ENCODE measurements at regions not wholly inside any gene's neighbourhood (a gene's known extent, or its start where the extent isn't known, plus 50 kb on each side); places are given as distances from the start of the nearest gene placed in this dataset.

GRCh38 chr11:110892741-110893285, 180.6 kb upstream of the ARHGAP20 start:
- H3K4me1 Mint-ChIP-seq: no peaks in the 10 kb centered on the region

GRCh38 chr11:110891411-110891810, 179.2 kb upstream of the ARHGAP20 start:
- Mint-ChIP-seq H3K36me3 (no peaks in the 10 kb centered on the region), H3K27ac (no peak overlapping the region), H3K4me1 (no peaks in the 10 kb centered on the region), H3K9me3 (ENCODE audit: low read depth) (no peaks in the 10 kb centered on the region), H3K27me3 (peaks cover 5% of the 10 kb centered on the region), H3K4me3 (no peak overlapping the region)
- ATAC-seq (no peak), DNase-seq (no peak)
- CTCF ChIA-PET: no interaction called here

More at GRCh38 chr11:110892741-110893285, 180.6 kb upstream of the ARHGAP20 start:
- CTCF ChIA-PET: no interaction called here
- H3K36me3 Mint-ChIP-seq: no peaks in the 10 kb centered on the region
- H3K4me3 Mint-ChIP-seq: no peak overlapping the region
- ATAC-seq (no peak), DNase-seq (no peak)
- H3K27me3 Mint-ChIP-seq: peaks cover 5% of the 10 kb centered on the region
- no peaks in the 10 kb centered on the region for H3K9me3 Mint-ChIP-seq (ENCODE audit: low read depth)
- no peak overlapping the region for H3K27ac Mint-ChIP-seq

GRCh38 chr11:110890995-110891394, 178.8 kb upstream of the ARHGAP20 start:
- DNase-seq (no peak), ATAC-seq (no peak)
- Mint-ChIP-seq H3K4me1 (no peaks in the 10 kb centered on the region), H3K9me3 (ENCODE audit: low read depth) (no peaks in the 10 kb centered on the region), H3K4me3 (no peak overlapping the region), H3K27me3 (peaks cover 3% of the 10 kb centered on the region), H3K27ac (no peak overlapping the region), H3K36me3 (no peaks in the 10 kb centered on the region)
- CTCF ChIA-PET: no interaction called here

- CTCF ChIA-PET: no interaction called here
- H3K9me3 Mint-ChIP-seq (ENCODE audit: low read depth): no peaks in the 10 kb centered on the region
Measured at GRCh38 chr11:110886288-110886970, 174.2 kb upstream of the ARHGAP20 start.

GRCh38 chr11:110883256-110883655, 171.0 kb upstream of the ARHGAP20 start:
- H3K27ac Mint-ChIP-seq: no peak overlapping the region
- no peak for DNase-seq
- H3K4me3 Mint-ChIP-seq: no peak overlapping the region
- H3K27me3 Mint-ChIP-seq: peaks cover 3% of the 10 kb centered on the region
- no peaks in the 10 kb centered on the region for H3K9me3 Mint-ChIP-seq (ENCODE audit: low read depth)
- no peaks in the 10 kb centered on the region for H3K4me1 Mint-ChIP-seq
- no peak for ATAC-seq
- CTCF ChIA-PET: interaction anchor here (0.6 kb wide), 1 partner anchor 809 kb away, joined by 3 read pairs; no protein-coding TSS in a partner anchor
- H3K36me3 Mint-ChIP-seq: no peaks in the 10 kb centered on the region

More at GRCh38 chr11:110886288-110886970, 174.2 kb upstream of the ARHGAP20 start:
- peaks cover 3% of the 10 kb centered on the region for H3K27me3 Mint-ChIP-seq
- DNase-seq: no peak
- ATAC-seq: no peak
- no peaks in the 10 kb centered on the region for H3K36me3 Mint-ChIP-seq
- no peaks in the 10 kb centered on the region for H3K4me1 Mint-ChIP-seq
- H3K4me3 Mint-ChIP-seq: no peak overlapping the region
- no peak overlapping the region for H3K27ac Mint-ChIP-seq

- no peak overlapping the region for H3K4me3 Mint-ChIP-seq
- no peak for ATAC-seq
- H3K27me3 Mint-ChIP-seq: no peaks in the 10 kb centered on the region
- no peaks in the 10 kb centered on the region for H3K36me3 Mint-ChIP-seq
- H3K27ac Mint-ChIP-seq: no peak overlapping the region
- DNase-seq: no peak
- H3K4me1 Mint-ChIP-seq: no peaks in the 10 kb centered on the region
- CTCF ChIA-PET: no interaction called here
- no peaks in the 10 kb centered on the region for H3K9me3 Mint-ChIP-seq (ENCODE audit: low read depth)
Measured at GRCh38 chr11:110878513-110878912, 166.3 kb upstream of the ARHGAP20 start.

GRCh38 chr11:110874437-110875030, 162.3 kb upstream of the ARHGAP20 start:
- no peaks in the 10 kb centered on the region for H3K27me3 Mint-ChIP-seq
- H3K4me1 Mint-ChIP-seq: no peaks in the 10 kb centered on the region
- H3K27ac Mint-ChIP-seq: no peak overlapping the region
- H3K9me3 Mint-ChIP-seq (ENCODE audit: low read depth): no peaks in the 10 kb centered on the region
- DNase-seq (no peak), ATAC-seq (no peak)
- H3K4me3 Mint-ChIP-seq: no peak overlapping the region
- CTCF ChIA-PET: no interaction called here
- H3K36me3 Mint-ChIP-seq: no peaks in the 10 kb centered on the region

GRCh38 chr11:110873975-110874374, 161.7 kb upstream of the ARHGAP20 start:
- CTCF ChIA-PET: no interaction called here
- ATAC-seq: no peak
- Mint-ChIP-seq H3K4me1 (no peaks in the 10 kb centered on the region), H3K9me3 (ENCODE audit: low read depth) (no peaks in the 10 kb centered on the region), H3K36me3 (no peaks in the 10 kb centered on the region), H3K27me3 (no peaks in the 10 kb centered on the region), H3K27ac (no peak overlapping the region), H3K4me3 (no peak overlapping the region)
- DNase-seq: no peak

GRCh38 chr11:110870816-110871522, 158.7 kb upstream of the ARHGAP20 start:
- Mint-ChIP-seq H3K27ac (no peak overlapping the region), H3K4me1 (no peaks in the 10 kb centered on the region), H3K27me3 (no peaks in the 10 kb centered on the region), H3K36me3 (no peaks in the 10 kb centered on the region), H3K9me3 (ENCODE audit: low read depth) (no peaks in the 10 kb centered on the region), H3K4me3 (no peak overlapping the region)
- ATAC-seq (no peak), DNase-seq (no peak)
- CTCF ChIA-PET: no interaction called here

GRCh38 chr11:110867951-110868350, 155.7 kb upstream of the ARHGAP20 start:
- no peak for ATAC-seq
- no peak overlapping the region for H3K4me3 Mint-ChIP-seq
- no peaks in the 10 kb centered on the region for H3K27me3 Mint-ChIP-seq
- no peak overlapping the region for H3K27ac Mint-ChIP-seq
- CTCF ChIA-PET: no interaction called here
- no peaks in the 10 kb centered on the region for H3K4me1 Mint-ChIP-seq
- no peaks in the 10 kb centered on the region for H3K9me3 Mint-ChIP-seq (ENCODE audit: low read depth)
- H3K36me3 Mint-ChIP-seq: no peaks in the 10 kb centered on the region
- DNase-seq: no peak

GRCh38 chr11:110866081-110866480, 153.8 kb upstream of the ARHGAP20 start:
- H3K4me1 Mint-ChIP-seq: no peaks in the 10 kb centered on the region
- no peak for ATAC-seq
- no peaks in the 10 kb centered on the region for H3K36me3 Mint-ChIP-seq
- H3K9me3 Mint-ChIP-seq (ENCODE audit: low read depth): no peaks in the 10 kb centered on the region
- no peak overlapping the region for H3K4me3 Mint-ChIP-seq
- peaks cover 3% of the 10 kb centered on the region for H3K27me3 Mint-ChIP-seq
- CTCF ChIA-PET: interaction anchor here (1.4 kb wide), 1 partner anchor 46 kb away, joined by 3 read pairs; no protein-coding TSS in a partner anchor
- H3K27ac Mint-ChIP-seq: no peak overlapping the region
- DNase-seq: no peak

- DNase-seq (no peak), ATAC-seq (no peak)
- Mint-ChIP-seq H3K9me3 (ENCODE audit: low read depth) (no peaks in the 10 kb centered on the region), H3K4me1 (no peaks in the 10 kb centered on the region), H3K27me3 (peaks cover 4% of the 10 kb centered on the region), H3K36me3 (no peaks in the 10 kb centered on the region), H3K27ac (no peak overlapping the region), H3K4me3 (no peak overlapping the region)
- CTCF ChIA-PET: no interaction called here
Measured at GRCh38 chr11:110862407-110862806, 150.2 kb upstream of the ARHGAP20 start.

GRCh38 chr11:110860461-110860860, 148.2 kb upstream of the ARHGAP20 start:
- DNase-seq: no peak
- Mint-ChIP-seq H3K27ac (no peak overlapping the region), H3K4me1 (no peaks in the 10 kb centered on the region), H3K9me3 (ENCODE audit: low read depth) (no peaks in the 10 kb centered on the region), H3K4me3 (no peak overlapping the region), H3K27me3 (peaks cover 5% of the 10 kb centered on the region), H3K36me3 (no peaks in the 10 kb centered on the region)
- ATAC-seq: no peak
- CTCF ChIA-PET: no interaction called here

- no peak overlapping the region for H3K4me3 Mint-ChIP-seq
- no peaks in the 10 kb centered on the region for H3K4me1 Mint-ChIP-seq
- H3K36me3 Mint-ChIP-seq: no peaks in the 10 kb centered on the region
- CTCF ChIA-PET: no interaction called here
- DNase-seq (no peak), ATAC-seq (no peak)
- peaks cover 8% of the 10 kb centered on the region for H3K27me3 Mint-ChIP-seq
- H3K27ac Mint-ChIP-seq: no peak overlapping the region
- no peaks in the 10 kb centered on the region for H3K9me3 Mint-ChIP-seq (ENCODE audit: low read depth)
Measured at GRCh38 chr11:110859998-110860397, 147.8 kb upstream of the ARHGAP20 start.
